K562 (cell line): ENCODE measurements at regions not wholly inside any gene's neighbourhood (a gene's known extent, or its start where the extent isn't known, plus 50 kb on each side); places are given as distances from the start of the nearest gene placed in this dataset.

Source experiments
- ATAC-seq: fragments of 200-7000 bp; cut with Tn5 transposase; 3 replicates; pipeline ENCODE4 v1.9.1; 2020; ENCODE audit warnings: moderate library complexity
- BruUV-seq: library from RNA; stranded (reverse); fragments of 400-500 nt; replicated peaks from 2 replicates; lab custom pipeline; 2021; lab: Mats Ljungman, UMichigan
- CTCF ChIA-PET: fragments of 300-600 bp; formaldehyde crosslinking; extraction: SDS; loops from one replicate; lab custom pipeline; 2021; ENCODE audit warnings: low intra/inter-chr PET ratio; lab: Yijun Ruan, JAX
- POLR2A ChIA-PET: fragments of 300-600, 350-650 bp; sonication (Branson Sonifier 250); formaldehyde crosslinking; extraction: SDS; loops from one replicate; lab custom pipeline; 2021; ENCODE audit warnings: antibody characterized with exemption, inconsistent platforms; lab: Yijun Ruan, JAX
- DNase-seq, 4 experiments: peaks; one replicate each; pipeline versions ENCODE4 v3.0.0 to v3.0.0-alpha.2; 2011 to 2018; ENCODE audit warnings: low spot score in 3 of 4, mixed read lengths in 3 of 4; ENCODE audit errors: extremely low read depth in 1 of 4
- FAIRE-seq: peaks from 2 replicates; lab custom pipeline; 2011; peaks lifted over from hg19 to GRCh38; lab: Jason Lieb, UNC
- H2AFZ ChIP-seq: 2 replicates; pipeline ENCODE4 v1.6.0; 2011; ENCODE audit warnings: low read depth, low read length, control low read depth, inconsistent platforms
- H3K27ac ChIP-seq: fragments of 200-600 bp; 3 replicates; pipeline ENCODE4 v1.8.0; 2011; ENCODE audit warnings: low read depth, mild to moderate bottlenecking, control low read depth, inconsistent platforms, low read length, moderate library complexity, mixed read lengths; ENCODE audit errors: extremely low read depth
- H3K27me3 ChIP-seq, 2 experiments: fragments of 300-600 bp in 1 of 2; 2 replicates in 1 of 2; 3 replicates in 1 of 2; pipeline versions ENCODE4 v1.6.0 to v1.8.0; 2011; ENCODE audit warnings: inconsistent platforms in 2 of 2, low read length in 2 of 2, mild to moderate bottlenecking in 1 of 2, mixed read lengths in 1 of 2, moderate library complexity in 1 of 2; ENCODE audit not compliant: control insufficient read depth in 2 of 2, insufficient read depth in 2 of 2
- H3K36me3 ChIP-seq: fragments of 300-600 bp; 3 replicates; pipeline ENCODE4 v1.8.0; 2011; ENCODE audit warnings: mild to moderate bottlenecking, low read length, inconsistent platforms; ENCODE audit not compliant: control insufficient read depth, insufficient read depth
- H3K4me1 ChIP-seq, 2 experiments: fragments of 200-600 bp in 1 of 2; replicated peaks in 1 of 2; 2 replicates in 1 of 2; 3 replicates in 1 of 2; pipeline versions ENCODE4 v1.5.1 to v1.8.0; 2011; ENCODE audit warnings: inconsistent platforms in 2 of 2, low read length in 2 of 2, mild to moderate bottlenecking in 1 of 2, mixed read lengths in 1 of 2, moderate library complexity in 1 of 2; ENCODE audit not compliant: control insufficient read depth in 2 of 2, insufficient read depth in 2 of 2
- H3K4me2 ChIP-seq: 2 replicates; pipeline ENCODE4 v1.6.1; 2011; ENCODE audit warnings: low read length, control low read depth, inconsistent platforms, mixed read lengths; ENCODE audit not compliant: insufficient read depth
- H3K4me3 ChIP-seq: fragments of 200-600 bp; sonication (generic), shearing (Covaris generic); 2 replicates; pipeline ENCODE4 v1.5.1; 2016; ENCODE audit warnings: control low read depth, inconsistent platforms
- H3K79me2 ChIP-seq: fragments of 200-600 bp; 3 replicates; pipeline ENCODE4 v1.8.0; 2011; ENCODE audit warnings: low read length, inconsistent platforms; ENCODE audit not compliant: control insufficient read depth, insufficient read depth
- H3K9ac ChIP-seq, 2 experiments: 2 replicates each; pipeline versions ENCODE4 v1.6.0 to v1.6.1; 2011; ENCODE audit warnings: low read depth in 2 of 2, low read length in 2 of 2, control low read depth in 1 of 2, inconsistent platforms in 1 of 2, mild to moderate bottlenecking in 1 of 2, mixed read lengths in 1 of 2; ENCODE audit not compliant: insufficient read depth in 1 of 2
- H3K9me1 ChIP-seq: one replicate; pipeline ENCODE4 v1.6.0; 2011; ENCODE audit warnings: inconsistent platforms, mild to moderate bottlenecking, low read length, moderate library complexity; ENCODE audit not compliant: control insufficient read depth, insufficient read depth
- H3K9me3 ChIP-seq: replicated peaks from 2 replicates; pipeline ENCODE4 v1.5.1; 2011; ENCODE audit warnings: low read depth, low read length, inconsistent platforms; ENCODE audit not compliant: control insufficient read depth, insufficient read depth
- H4K20me1 ChIP-seq: replicated peaks from 2 replicates; pipeline ENCODE4 v1.6.1; 2011; ENCODE audit warnings: low read length, inconsistent platforms, mixed read lengths; ENCODE audit not compliant: control insufficient read depth, insufficient read depth
- BRD9 ChIP-seq: fragments of 450-650 bp; IDR thresholded peaks from 2 replicates; pipeline ENCODE4 v1.6.1; 2018; ENCODE audit warnings: low read depth; ENCODE audit not compliant: partially characterized antibody
- ILK ChIP-seq: fragments of 450-650 bp; IDR thresholded peaks from 2 replicates; pipeline ENCODE4 v1.6.1; 2016; ENCODE audit warnings: missing genetic modification characterization, low read depth, mild to moderate bottlenecking, missing compliant biosample characterization, moderate library complexity, borderline replicate concordance
- NCOA1 ChIP-seq: fragments of 450-650 bp; IDR thresholded peaks from 2 replicates; pipeline ENCODE4 v1.6.1; 2016; ENCODE audit warnings: low read depth
- POU5F1 ChIP-seq: fragments of 150-350 bp; IDR thresholded peaks from 2 replicates; pipeline ENCODE4 v1.6.1; 2014; ENCODE audit warnings: borderline replicate concordance, low read length, low read depth, mild to moderate bottlenecking; ENCODE audit not compliant: partially characterized antibody
- RFX5 ChIP-seq: IDR thresholded peaks from 2 replicates; pipeline ENCODE4 v1.6.1; 2011; ENCODE audit warnings: low read depth, mild to moderate bottlenecking, improper control_type of control experiment, low read length
- THRAP3 ChIP-seq: fragments of 450-650 bp; IDR thresholded peaks from 2 replicates; pipeline ENCODE4 v1.6.1; 2016; ENCODE audit warnings: mild to moderate bottlenecking, inconsistent platforms, borderline replicate concordance
- ZNF354B ChIP-seq: fragments of 250-450 bp; sonication (Bioruptor Pico); IDR thresholded peaks from 2 replicates; pipeline ENCODE4 v1.4.0; 2020
- ZNF408 ChIP-seq: fragments of 250-450 bp; sonication (Bioruptor Pico); IDR thresholded peaks from 2 replicates; pipeline ENCODE4 v1.4.0; 2020; ENCODE audit warnings: low read depth, mild to moderate bottlenecking, moderate library complexity
- ZNF561 ChIP-seq: fragments of 450-650 bp; formaldehyde crosslinking; conservative IDR thresholded peaks from 2 replicates; pipeline ENCODE4 v1.4.0; 2020; ENCODE audit warnings: mild to moderate bottlenecking, moderate library complexity
- WGBS: fragments of 100-300 bp; shearing (Covaris generic); methylation state at CpG from one replicate; pipeline ENCODE4 v1.1.6; 2016; ENCODE audit warnings: low coverage, mixed read lengths; ENCODE audit not compliant: insufficient coverage; ENCODE audit errors: missing lambda C conversion rate; 5-methylcytosine and 5-hydroxymethylcytosine counted together
- in situ Hi-C: fragments of 300-500 bp; cut with MboI; formaldehyde crosslinking; loops from 4 replicates; pipeline ENCODE4 v1.15.0; 2018; ENCODE audit warnings: inconsistent platforms, mixed read lengths
- intact Hi-C: fragments of 100-400 bp; cut with micrococcal nuclease; formaldehyde crosslinking; loops from 2 replicates; pipeline ENCODE4 v1.14.2; 2022
- TF ChIP-seq, protein P1 (sequence below): fragments of 250-450 bp; sonication (Bioruptor Pico); IDR thresholded peaks from 2 replicates; pipeline ENCODE4 v1.9.0; 2021; ENCODE audit warnings: mild to moderate bottlenecking
- TF ChIP-seq, protein P2 (sequence below): sonication (generic); formaldehyde crosslinking; IDR thresholded peaks from 2 replicates; pipeline ENCODE4 v1.8.0; 2022; ENCODE audit warnings: mild to moderate bottlenecking, missing genetic modification reagents
- TF ChIP-seq, protein P3 (sequence below): fragments of 450-650 bp; formaldehyde crosslinking; IDR thresholded peaks from 2 replicates; pipeline ENCODE4 v1.4.0; 2020; ENCODE audit warnings: mild to moderate bottlenecking
- TF ChIP-seq, protein P4 (sequence below): fragments of 250-450 bp; sonication (Bioruptor Pico); IDR thresholded peaks from 2 replicates; pipeline ENCODE4 v1.4.0; 2020

DNA sequence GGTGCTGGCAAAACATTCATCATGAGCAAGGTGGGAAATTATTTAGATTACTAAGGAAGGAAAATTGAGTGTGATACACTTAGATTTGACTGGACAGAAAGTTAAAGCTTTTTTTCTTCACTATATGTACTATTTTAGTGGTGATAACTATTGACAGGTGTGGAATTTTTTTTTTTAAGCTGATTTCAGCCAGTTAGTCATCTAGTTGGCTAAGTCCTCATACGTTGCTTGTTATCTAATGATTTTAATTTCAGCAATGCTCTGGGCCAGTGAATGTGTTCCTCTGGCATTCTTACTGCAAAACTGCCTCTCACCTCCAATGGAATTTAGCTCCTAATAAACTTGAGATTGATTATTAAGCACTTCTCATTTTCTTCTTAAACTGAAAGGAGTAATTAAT, 1223.2 kb upstream of the ACVR2A start:
- no peak overlapping the region for H3K9ac ChIP-seq
- WGBS = 0% methylated on average over 1 of the region's 1 CpG
- H3K4me1 ChIP-seq = no peaks in the 10 kb centered on the region
- H3K4me3 ChIP-seq = no peak overlapping the region
- intact Hi-C loops (no loop called here), in situ Hi-C loops (no loop called here)
- no peaks in the 10 kb centered on the region for H3K9me3 ChIP-seq
- H3K27ac ChIP-seq = no peak overlapping the region
- H2AFZ ChIP-seq = no peak overlapping the region
- no peaks in the 10 kb centered on the region for H3K9me1 ChIP-seq
- no peaks in the 10 kb centered on the region for H3K27me3 ChIP-seq
- DNase-seq = no peak
- POLR2A ChIA-PET = no interaction called here
- CTCF ChIA-PET = no interaction called here
- no peaks in the 10 kb centered on the region for H3K79me2 ChIP-seq
- no peak for FAIRE-seq
- H3K4me2 ChIP-seq = no peak overlapping the region
- no peak for ATAC-seq
- H4K20me1 ChIP-seq = no peaks in the 10 kb centered on the region
- no TSS peak for BruUV-seq
- H3K36me3 ChIP-seq = no peaks in the 10 kb centered on the region
- TF ChIP-seq, protein P1, sequence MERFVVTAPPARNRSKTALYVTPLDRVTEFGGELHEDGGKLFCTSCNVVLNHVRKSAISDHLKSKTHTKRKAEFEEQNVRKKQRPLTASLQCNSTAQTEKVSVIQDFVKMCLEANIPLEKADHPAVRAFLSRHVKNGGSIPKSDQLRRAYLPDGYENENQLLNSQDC (CRISPR knock-in tag) = no peak
- TF ChIP-seq ZNF408 (CRISPR knock-in tag) (no peak), THRAP3 (no peak), ZNF354B (no peak), POU5F1 (no peak), RFX5 (no peak), ILK (tag) (no peak), NCOA1 (no peak), BRD9 (no peak), ZNF561 (CRISPR knock-in tag) (no peak)
- TF ChIP-seq, protein P2, sequence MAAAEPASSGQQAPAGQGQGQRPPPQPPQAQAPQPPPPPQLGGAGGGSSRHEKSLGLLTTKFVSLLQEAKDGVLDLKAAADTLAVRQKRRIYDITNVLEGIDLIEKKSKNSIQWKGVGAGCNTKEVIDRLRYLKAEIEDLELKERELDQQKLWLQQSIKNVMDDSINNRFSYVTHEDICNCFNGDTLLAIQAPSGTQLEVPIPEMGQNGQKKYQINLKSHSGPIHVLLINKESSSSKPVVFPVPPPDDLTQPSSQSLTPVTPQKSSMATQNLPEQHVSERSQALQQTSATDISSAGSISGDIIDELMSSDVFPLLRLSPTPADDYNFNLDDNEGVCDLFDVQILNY (CRISPR knock-in tag) = no peak
- TF ChIP-seq, protein P3, sequence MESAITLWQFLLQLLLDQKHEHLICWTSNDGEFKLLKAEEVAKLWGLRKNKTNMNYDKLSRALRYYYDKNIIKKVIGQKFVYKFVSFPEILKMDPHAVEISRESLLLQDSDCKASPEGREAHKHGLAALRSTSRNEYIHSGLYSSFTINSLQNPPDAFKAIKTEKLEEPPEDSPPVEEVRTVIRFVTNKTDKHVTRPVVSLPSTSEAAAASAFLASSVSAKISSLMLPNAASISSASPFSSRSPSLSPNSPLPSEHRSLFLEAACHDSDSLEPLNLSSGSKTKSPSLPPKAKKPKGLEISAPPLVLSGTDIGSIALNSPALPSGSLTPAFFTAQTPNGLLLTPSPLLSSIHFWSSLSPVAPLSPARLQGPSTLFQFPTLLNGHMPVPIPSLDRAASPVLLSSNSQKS (CRISPR knock-in tag) = no peak
- TF ChIP-seq, protein P4, sequence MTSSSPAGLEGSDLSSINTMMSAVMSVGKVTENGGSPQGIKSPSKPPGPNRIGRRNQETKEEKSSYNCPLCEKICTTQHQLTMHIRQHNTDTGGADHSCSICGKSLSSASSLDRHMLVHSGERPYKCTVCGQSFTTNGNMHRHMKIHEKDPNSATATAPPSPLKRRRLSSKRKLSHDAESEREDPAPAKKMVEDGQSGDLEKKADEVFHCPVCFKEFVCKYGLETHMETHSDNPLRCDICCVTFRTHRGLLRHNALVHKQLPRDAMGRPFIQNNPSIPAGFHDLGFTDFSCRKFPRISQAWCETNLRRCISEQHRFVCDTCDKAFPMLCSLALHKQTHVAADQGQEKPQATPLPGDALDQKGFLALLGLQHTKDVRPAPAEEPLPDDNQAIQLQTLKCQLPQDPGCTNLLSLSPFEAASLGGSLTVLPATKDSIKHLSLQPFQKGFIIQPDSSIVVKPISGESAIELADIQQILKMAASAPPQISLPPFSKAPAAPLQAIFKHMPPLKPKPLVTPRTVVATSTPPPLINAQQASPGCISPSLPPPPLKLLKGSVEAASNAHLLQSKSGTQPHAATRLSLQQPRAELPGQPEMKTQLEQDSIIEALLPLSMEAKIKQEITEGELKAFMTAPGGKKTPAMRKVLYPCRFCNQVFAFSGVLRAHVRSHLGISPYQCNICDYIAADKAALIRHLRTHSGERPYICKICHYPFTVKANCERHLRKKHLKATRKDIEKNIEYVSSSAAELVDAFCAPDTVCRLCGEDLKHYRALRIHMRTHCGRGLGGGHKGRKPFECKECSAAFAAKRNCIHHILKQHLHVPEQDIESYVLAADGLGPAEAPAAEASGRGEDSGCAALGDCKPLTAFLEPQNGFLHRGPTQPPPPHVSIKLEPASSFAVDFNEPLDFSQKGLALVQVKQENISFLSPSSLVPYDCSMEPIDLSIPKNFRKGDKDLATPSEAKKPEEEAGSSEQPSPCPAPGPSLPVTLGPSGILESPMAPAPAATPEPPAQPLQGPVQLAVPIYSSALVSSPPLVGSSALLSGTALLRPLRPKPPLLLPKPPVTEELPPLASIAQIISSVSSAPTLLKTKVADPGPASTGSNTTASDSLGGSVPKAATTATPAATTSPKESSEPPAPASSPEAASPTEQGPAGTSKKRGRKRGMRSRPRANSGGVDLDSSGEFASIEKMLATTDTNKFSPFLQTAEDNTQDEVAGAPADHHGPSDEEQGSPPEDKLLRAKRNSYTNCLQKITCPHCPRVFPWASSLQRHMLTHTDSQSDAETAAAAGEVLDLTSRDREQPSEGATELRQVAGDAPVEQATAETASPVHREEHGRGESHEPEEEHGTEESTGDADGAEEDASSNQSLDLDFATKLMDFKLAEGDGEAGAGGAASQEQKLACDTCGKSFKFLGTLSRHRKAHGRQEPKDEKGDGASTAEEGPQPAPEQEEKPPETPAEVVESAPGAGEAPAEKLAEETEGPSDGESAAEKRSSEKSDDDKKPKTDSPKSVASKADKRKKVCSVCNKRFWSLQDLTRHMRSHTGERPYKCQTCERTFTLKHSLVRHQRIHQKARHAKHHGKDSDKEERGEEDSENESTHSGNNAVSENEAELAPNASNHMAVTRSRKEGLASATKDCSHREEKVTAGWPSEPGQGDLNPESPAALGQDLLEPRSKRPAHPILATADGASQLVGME (CRISPR knock-in tag) = no peak
